HG03095 (cell line): ENCODE measurements at regions not wholly inside any gene's neighbourhood (a gene's known extent, or its start where the extent isn't known, plus 50 kb on each side); places are given as distances from the start of the nearest gene placed in this dataset.

Experiments
- ATAC-seq: cut with Tn5 transposase; IDR thresholded peaks from one replicate; pipeline ENCODE4 v1.9.1; 2021; ENCODE audit warnings: moderate library complexity; ENCODE audit not compliant: unreplicated experiment

GRCh38 chr12:59087691-59088090 is 167.4 kb upstream of the LRIG3 start:
- no peak for ATAC-seq

- ATAC-seq: no peak
Measured at GRCh38 chr12:59087077-59087673, 166.9 kb upstream of the LRIG3 start.

- no peak for ATAC-seq
Measured at GRCh38 chr12:59086126-59086525, 165.8 kb upstream of the LRIG3 start.

GRCh38 chr12:59085690-59086089 is 165.4 kb upstream of the LRIG3 start:
- ATAC-seq: no peak

GRCh38 chr12:59084511-59085375 is 164.4 kb upstream of the LRIG3 start:
- ATAC-seq: no peak

GRCh38 chr12:59082952-59083351 is 162.6 kb upstream of the LRIG3 start:
- no peak for ATAC-seq

- ATAC-seq: no peak
Measured at GRCh38 chr12:59080101-59080500, 159.8 kb upstream of the LRIG3 start.

- no peak for ATAC-seq
Measured at GRCh38 chr12:59079472-59079871, 159.2 kb upstream of the LRIG3 start.

- ATAC-seq: no peak
Measured at GRCh38 chr12:59079002-59079401, 158.7 kb upstream of the LRIG3 start.

GRCh38 chr12:59077575-59078426 is 157.5 kb upstream of the LRIG3 start:
- ATAC-seq: no peak

GRCh38 chr12:59077153-59077552 is 156.8 kb upstream of the LRIG3 start:
- no peak for ATAC-seq

GRCh38 chr12:59076622-59077021 is 156.3 kb upstream of the LRIG3 start:
- no peak for ATAC-seq

- no peak for ATAC-seq
Measured at GRCh38 chr12:59075968-59076490, 155.7 kb upstream of the LRIG3 start.

- no peak for ATAC-seq
Measured at GRCh38 chr12:59075141-59075540, 154.8 kb upstream of the LRIG3 start.

- ATAC-seq: no peak
Measured at GRCh38 chr12:59070322-59070933, 150.1 kb upstream of the LRIG3 start.

- no peak for ATAC-seq
Measured at GRCh38 chr12:59069516-59069915, 149.2 kb upstream of the LRIG3 start.

GRCh38 chr12:59068436-59068835 is 148.1 kb upstream of the LRIG3 start:
- no peak for ATAC-seq

GRCh38 chr12:59067083-59067482 is 146.8 kb upstream of the LRIG3 start:
- no peak for ATAC-seq

- no peak for ATAC-seq
Measured at GRCh38 chr12:59066445-59066844, 146.1 kb upstream of the LRIG3 start.

GRCh38 chr12:59059088-59059935 is 139.0 kb upstream of the LRIG3 start:
- no peak for ATAC-seq
